H7 (cell line): ENCODE measurements at regions not wholly inside any gene's neighbourhood (a gene's known extent, or its start where the extent isn't known, plus 50 kb on each side); places are given as distances from the start of the nearest gene placed in this dataset.
"Not testable (repeated sequence)": the region's sequence is repeated elsewhere in the genome, so short reads cannot be mapped to it uniquely, and the experiment has no call there.

Source experiments
- DNase-seq: peaks from one replicate; pipeline ENCODE4 v3.0.0; 2012
- H3K27me3 ChIP-seq: 2 replicates; pipeline ENCODE4 v1.6.0; 2011; ENCODE audit warnings: mild to moderate bottlenecking, low read length; ENCODE audit not compliant: control insufficient read depth, insufficient read depth
- H3K36me3 ChIP-seq: replicated peaks from 2 replicates; pipeline ENCODE4 v1.5.1; 2011; ENCODE audit warnings: low read length; ENCODE audit not compliant: control insufficient read depth, insufficient read depth
- H3K4me3 ChIP-seq: 2 replicates; pipeline ENCODE4 v1.5.1; 2011; ENCODE audit warnings: low read depth, mild to moderate bottlenecking, control low read depth, low read length, moderate library complexity; ENCODE audit not compliant: insufficient read depth

GRCh38 chr6:113707194-113707593, 150.0 kb upstream of the MARCKS start:
- DNase-seq = no peak
- H3K36me3 ChIP-seq = no peaks in the 10 kb centered on the region
- H3K27me3 ChIP-seq = no peaks in the 10 kb centered on the region
- H3K4me3 ChIP-seq = no peak overlapping the region

DNA sequence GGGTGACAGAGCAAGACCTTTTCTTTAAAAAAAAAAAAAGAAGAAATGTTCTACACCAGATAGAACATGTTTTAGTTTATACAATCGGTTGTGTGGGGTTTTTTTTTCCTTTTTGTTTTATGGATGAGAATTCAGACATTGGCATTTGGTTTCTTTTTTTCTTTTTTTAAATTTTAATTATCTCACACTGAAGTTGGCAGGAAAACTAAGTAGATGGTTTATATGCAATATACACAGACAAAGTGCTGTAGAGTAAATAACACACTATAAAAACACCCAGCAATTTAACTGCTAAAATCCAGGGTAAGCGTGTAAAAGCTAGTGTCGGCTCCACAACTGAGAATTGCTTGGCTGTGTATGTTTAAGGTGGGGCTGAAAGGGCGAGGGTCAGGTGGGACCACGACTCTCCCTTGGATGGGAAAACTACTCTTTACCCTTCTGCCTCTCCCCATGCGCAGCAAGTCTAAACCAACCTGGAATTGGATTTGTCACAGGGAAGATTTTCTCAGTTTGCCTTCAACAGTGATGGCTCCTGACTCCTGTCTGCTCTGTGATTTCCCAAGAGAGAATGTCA, 147.1 kb upstream of the MARCKS start:
- no peak for DNase-seq
- Histone ChIP-seq H3K36me3 (no peaks in the 10 kb centered on the region), H3K4me3 (no peak overlapping the region), H3K27me3 (no peaks in the 10 kb centered on the region)

DNA sequence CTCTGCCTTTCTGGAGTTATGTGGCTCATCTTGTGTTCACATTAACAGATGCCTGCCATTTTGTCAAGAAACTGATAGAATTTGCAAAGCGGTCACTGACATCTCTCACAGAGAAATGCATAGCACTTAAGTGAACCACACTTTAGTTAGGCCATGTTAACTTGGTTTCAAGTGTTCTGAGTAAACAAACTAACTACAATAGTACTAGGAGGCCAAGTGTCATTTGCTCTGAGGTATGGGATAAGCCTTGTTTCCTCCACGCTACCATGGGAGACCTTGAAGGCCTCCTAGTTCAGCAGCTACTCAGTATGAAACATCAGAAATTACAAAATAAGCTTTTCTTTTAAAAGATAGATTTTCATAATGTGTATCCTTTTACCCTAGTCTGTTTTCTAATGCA, 143.5 kb upstream of the MARCKS start:
- DNase-seq = no peak
- H3K27me3 ChIP-seq = no peaks in the 10 kb centered on the region
- H3K36me3 ChIP-seq = no peaks in the 10 kb centered on the region
- H3K4me3 ChIP-seq = no peak overlapping the region

DNA sequence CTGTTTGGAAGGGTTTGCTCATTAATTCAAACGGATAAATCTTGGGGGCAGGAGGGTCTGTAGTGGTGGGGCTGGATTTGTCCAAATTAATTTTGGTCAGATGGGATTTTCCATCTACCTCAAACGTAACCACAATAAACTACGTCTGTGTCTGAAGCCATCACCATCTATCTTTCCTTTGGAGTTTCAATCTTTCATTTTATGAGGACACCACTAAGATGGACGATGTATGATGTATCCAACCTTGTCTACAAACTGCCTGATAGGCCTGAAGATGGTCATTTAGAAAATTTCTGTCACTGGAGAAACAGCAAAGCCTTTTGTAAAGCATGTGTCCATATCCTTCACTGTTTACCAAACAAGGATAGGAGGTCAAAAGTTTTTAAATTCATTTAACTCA, 138.6 kb upstream of the MARCKS start:
- no peak for DNase-seq
- Histone ChIP-seq H3K4me3 (no peak overlapping the region), H3K27me3 (no peaks in the 10 kb centered on the region), H3K36me3 (no peaks in the 10 kb centered on the region)

DNA sequence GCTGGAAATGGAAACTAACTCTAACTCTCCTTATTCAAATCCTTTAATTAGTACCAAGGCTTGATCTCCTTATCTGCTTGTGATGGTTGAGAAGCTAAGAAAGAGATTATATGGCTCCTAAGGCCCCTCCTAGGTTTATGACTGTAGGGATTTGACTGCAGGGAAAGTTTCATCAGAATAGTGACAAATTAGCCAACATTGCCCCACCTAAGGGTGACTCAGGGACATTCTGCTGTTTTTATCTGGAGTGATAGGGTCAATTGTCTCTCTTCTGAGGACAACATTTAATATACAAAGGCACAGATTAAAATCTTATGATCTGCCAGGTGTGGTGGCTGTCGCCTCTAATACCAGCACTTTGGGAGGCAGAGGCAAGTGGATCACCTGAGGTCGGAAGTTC, 138.1 kb upstream of the MARCKS start:
- no peak overlapping the region for H3K4me3 ChIP-seq
- no peaks in the 10 kb centered on the region for H3K27me3 ChIP-seq
- H3K36me3 ChIP-seq = no peaks in the 10 kb centered on the region
- no peak for DNase-seq

DNA sequence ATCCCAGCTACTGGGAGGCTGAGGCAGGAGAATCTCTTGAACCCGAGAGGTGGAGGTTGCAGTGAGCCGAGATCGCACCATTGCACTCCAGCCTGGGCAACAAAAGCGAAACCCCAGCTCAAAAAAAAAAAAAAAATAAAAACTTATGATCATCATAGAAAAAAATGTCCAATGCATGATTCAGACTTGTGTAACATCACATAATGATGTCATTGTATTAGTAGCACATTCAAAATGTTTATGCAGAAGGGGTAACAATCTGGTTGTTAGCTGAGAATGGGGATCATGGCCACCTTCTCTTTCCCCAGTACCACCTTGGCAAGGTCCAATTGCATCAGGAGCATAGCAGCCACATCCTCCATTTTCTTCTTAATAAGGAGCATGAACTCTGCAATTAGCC, 137.6 kb upstream of the MARCKS start:
- no peaks in the 10 kb centered on the region for H3K36me3 ChIP-seq
- no peak overlapping the region for H3K4me3 ChIP-seq
- no peaks in the 10 kb centered on the region for H3K27me3 ChIP-seq
- DNase-seq = no peak

GRCh38 chr6:113723182-113723581, 134.0 kb upstream of the MARCKS start:
- no peaks in the 10 kb centered on the region for H3K36me3 ChIP-seq
- no peak for DNase-seq
- H3K4me3 ChIP-seq = no peak overlapping the region
- H3K27me3 ChIP-seq = no peaks in the 10 kb centered on the region

- not testable (repeated sequence) for H3K4me3 ChIP-seq, DNase-seq, H3K36me3 ChIP-seq, H3K27me3 ChIP-seq
Observed at GRCh38 chr6:113724927-113725326, 132.2 kb upstream of the MARCKS start.

DNA sequence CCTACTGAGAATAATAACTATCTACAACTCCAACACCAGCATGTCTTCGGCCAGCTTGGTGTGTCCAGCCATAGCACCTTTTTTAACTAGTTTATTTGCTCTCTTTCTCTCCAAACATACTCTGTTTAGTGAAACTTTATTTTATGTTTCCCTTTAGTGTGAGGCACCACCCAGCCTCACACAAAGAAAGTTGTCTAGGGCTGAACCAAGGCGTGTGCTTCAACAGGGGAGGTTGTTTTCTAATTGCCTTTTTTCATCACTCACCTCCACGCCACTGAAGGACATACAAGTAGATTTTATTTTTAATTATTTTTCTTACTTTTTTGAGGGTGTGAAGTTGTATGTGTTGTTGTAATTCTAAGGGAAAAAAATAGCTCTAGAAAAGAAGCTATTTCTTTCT, 125.6 kb upstream of the MARCKS start:
- no peak for DNase-seq
- Histone ChIP-seq H3K36me3 (no peaks in the 10 kb centered on the region), H3K4me3 (no peak overlapping the region), H3K27me3 (no peaks in the 10 kb centered on the region)

- DNase-seq = no peak
Observed at GRCh38 chr6:113732384-113732966, 124.7 kb upstream of the MARCKS start.

DNA sequence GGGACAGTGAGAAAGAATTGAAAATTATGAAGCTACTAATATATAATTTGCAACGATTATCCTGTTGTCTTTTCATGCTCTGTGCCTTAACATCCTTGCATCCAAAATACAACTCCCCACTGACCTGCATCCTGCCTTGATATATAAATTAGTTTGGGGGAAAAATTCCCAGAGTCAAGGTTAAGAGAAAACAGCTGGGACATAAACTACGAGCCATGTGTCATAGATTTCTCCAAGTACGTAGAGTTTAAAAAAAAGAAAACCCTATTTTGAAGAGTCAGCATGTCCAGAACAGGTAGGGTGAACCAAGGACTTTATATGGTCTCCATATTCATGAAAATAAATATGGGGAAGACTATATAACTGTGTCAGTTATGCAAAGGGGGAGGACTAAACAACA, 123.8 kb upstream of the MARCKS start:
- Histone ChIP-seq H3K27me3 (no peaks in the 10 kb centered on the region), H3K36me3 (no peaks in the 10 kb centered on the region), H3K4me3 (no peak overlapping the region)
- no peak for DNase-seq

More at GRCh38 chr6:113732384-113732966, 124.7 kb upstream of the MARCKS start:
- H3K4me3 ChIP-seq = no peak overlapping the region
- H3K36me3 ChIP-seq = no peaks in the 10 kb centered on the region
- H3K27me3 ChIP-seq = no peaks in the 10 kb centered on the region

- DNase-seq = no peak
- no peak overlapping the region for H3K4me3 ChIP-seq
- no peaks in the 10 kb centered on the region for H3K27me3 ChIP-seq
- H3K36me3 ChIP-seq = no peaks in the 10 kb centered on the region
Observed at GRCh38 chr6:113734982-113735381, 122.2 kb upstream of the MARCKS start.

- DNase-seq = no peak
- Histone ChIP-seq H3K4me3 (no peak overlapping the region), H3K27me3 (no peaks in the 10 kb centered on the region)
Observed at GRCh38 chr6:113735491-113735890, 121.7 kb upstream of the MARCKS start.

DNA sequence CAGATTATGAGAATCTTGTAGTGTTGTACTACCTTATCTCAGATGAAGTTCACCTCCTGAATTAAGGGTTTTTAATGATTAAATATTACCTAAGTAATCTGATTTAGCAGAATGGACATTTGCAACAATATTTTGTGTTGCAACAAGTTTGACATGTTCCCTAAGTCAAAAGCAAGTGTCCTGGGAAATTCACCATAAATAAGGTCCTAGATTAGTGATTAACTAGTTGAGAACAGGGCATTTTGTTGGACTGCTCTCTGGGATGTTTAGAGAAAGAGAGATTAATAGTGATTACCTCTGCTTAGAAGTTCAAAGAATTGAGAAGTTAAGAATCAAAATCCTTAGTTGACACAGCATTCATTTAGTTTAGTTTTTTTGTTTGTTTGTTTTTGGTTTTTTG, 120.2 kb upstream of the MARCKS start:
- Histone ChIP-seq H3K4me3 (no peak overlapping the region), H3K27me3 (no peaks in the 10 kb centered on the region), H3K36me3 (no peaks in the 10 kb centered on the region)
- no peak for DNase-seq

More at GRCh38 chr6:113735491-113735890, 121.7 kb upstream of the MARCKS start:
- no peaks in the 10 kb centered on the region for H3K36me3 ChIP-seq

- Histone ChIP-seq H3K36me3 (no peaks in the 10 kb centered on the region), H3K4me3 (no peak overlapping the region), H3K27me3 (no peaks in the 10 kb centered on the region)
- DNase-seq = no peak
Observed at GRCh38 chr6:113739041-113739655, 118.0 kb upstream of the MARCKS start.
